ENCODE measurements at regions not wholly inside any gene's neighbourhood (a gene's known extent, or its start where the extent isn't known, plus 50 kb on each side); places are given as distances from the start of the nearest gene placed in this dataset.

GRCh38 chr3:17910922-17911321, 168.5 kb upstream of the TBC1D5 start:
- TF ChIP-seq POLR2A (IDR thresholded peaks at IDR 0.05) (no peak), CTCF (IDR thresholded peaks at IDR 0.05 in 8 of 11, conservative IDR thresholded peaks at IDR 0.05 in 3 of 11) (no peak)
